CD4-positive, alpha-beta T cell (primary cell): ENCODE measurements at regions not wholly inside any gene's neighbourhood (a gene's known extent, or its start where the extent isn't known, plus 50 kb on each side); places are given as distances from the start of the nearest gene placed in this dataset.

Experiments
- ATAC-seq: fragments of 200-7000 bp; cut with Tn5 transposase; one replicate; pipeline ENCODE4 v1.10.0; 2022; ENCODE audit warnings: mild to moderate bottlenecking; ENCODE audit not compliant: poor library complexity
- CTCF ChIA-PET: fragments of 350-600 bp; sonication (Branson Sonifier 250); formaldehyde crosslinking; loops from one replicate; lab custom pipeline; 2021; ENCODE audit warnings: antibody characterized with exemption, inconsistent platforms; lab: Charles Lee
- POLR2A ChIA-PET: fragments of 350-600 bp; sonication (Branson Sonifier 250); formaldehyde crosslinking; loops from one replicate; lab custom pipeline; 2021; ENCODE audit warnings: antibody characterized with exemption, inconsistent platforms; lab: Charles Lee
- DNase-seq, 14 experiments: peaks; one replicate each; pipeline ENCODE4 v3.0.0-alpha.2; 2013 to 2020; ENCODE audit warnings: mixed read lengths in 2 of 14
- H3K27ac ChIP-seq, 2 donors: one replicate each; pipeline versions ENCODE4 v1.5.1 to v1.7.0; 2013; ENCODE audit warnings: low read length in 2 of 2, low read depth in 1 of 2, mild to moderate bottlenecking in 1 of 2
- H3K27me3 ChIP-seq, 2 experiments: 1 replicate in 1 of 2; 2 replicates in 1 of 2; pipeline versions ENCODE4 v1.6.1 to v1.7.0; 2013; ENCODE audit warnings: low read length in 2 of 2, control low read depth in 1 of 2, mild to moderate bottlenecking in 1 of 2, moderate library complexity in 1 of 2; ENCODE audit not compliant: insufficient read depth in 2 of 2, control insufficient read depth in 1 of 2
- H3K36me3 ChIP-seq: one replicate; pipeline ENCODE4 v1.6.1; 2013; ENCODE audit warnings: low read length, control low read depth; ENCODE audit not compliant: insufficient read depth
- H3K4me1 ChIP-seq: one replicate; pipeline ENCODE4 v1.6.1; 2013; ENCODE audit warnings: low read length, control low read depth; ENCODE audit not compliant: insufficient read depth
- H3K4me3 ChIP-seq: one replicate; pipeline ENCODE4 v1.5.1; 2013; ENCODE audit warnings: mild to moderate bottlenecking, low read length, moderate library complexity
- H3K9me3 ChIP-seq, 2 experiments: 1 replicate in 1 of 2; 2 replicates in 1 of 2; pipeline versions ENCODE4 v1.6.1 to v1.7.0; 2013; ENCODE audit warnings: low read length in 2 of 2, mild to moderate bottlenecking in 2 of 2, control low read depth in 1 of 2, moderate library complexity in 1 of 2; ENCODE audit not compliant: control insufficient read depth in 1 of 2, insufficient read depth in 1 of 2
- H3K27ac Mint-ChIP-seq: one replicate; pipeline ENCODE4 v1.8.0; 2020; ENCODE audit warnings: mixed read lengths
- H3K27me3 Mint-ChIP-seq: one replicate; pipeline ENCODE4 v1.8.0; 2021; ENCODE audit warnings: mixed read lengths
- H3K36me3 Mint-ChIP-seq: one replicate; pipeline ENCODE4 v1.8.0; 2021; ENCODE audit warnings: low read depth, mixed read lengths
- H3K4me1 Mint-ChIP-seq: one replicate; pipeline ENCODE4 v1.8.0; 2021; ENCODE audit warnings: low read depth, mixed read lengths
- H3K4me3 Mint-ChIP-seq: one replicate; pipeline ENCODE4 v1.8.0; 2020; ENCODE audit warnings: mild to moderate bottlenecking, mixed read lengths
- H3K9me3 Mint-ChIP-seq: one replicate; pipeline ENCODE4 v1.8.0; 2020; ENCODE audit warnings: mixed read lengths
- CTCF ChIP-seq: fragments of 200-600 bp; IDR thresholded peaks from one replicate; pipeline ENCODE4 v1.8.0; 2022; ENCODE audit warnings: antibody characterized with exemption, mild to moderate bottlenecking
- intact Hi-C, 2 experiments: fragments of 100-400 bp; cut with DNase I in 1 of 2; cut with micrococcal nuclease in 1 of 2; formaldehyde crosslinking; loops; one replicate each; pipeline versions ENCODE4 v1.15.1 to v1.9.0; 2023 to 2025; cut with DNase I, micrococcal nuclease

- no peaks in the 10 kb centered on the region for H3K27me3 ChIP-seq
- no peak for DNase-seq
- H3K4me3 ChIP-seq = no peak overlapping the region
- intact Hi-C loops = no loop called here
- ATAC-seq = no peak
- no peaks in the 10 kb centered on the region for H3K4me1 ChIP-seq
- Mint-ChIP-seq H3K36me3 (no peaks in the 10 kb centered on the region), H3K4me1 (no peaks in the 10 kb centered on the region), H3K27me3 (peaks cover 5% of the 10 kb centered on the region), H3K9me3 (peaks cover 5% of the 10 kb centered on the region), H3K27ac (no peak overlapping the region), H3K4me3 (no peak overlapping the region)
- POLR2A ChIA-PET = no interaction called here
- CTCF ChIA-PET = no interaction called here
- H3K27ac ChIP-seq = no peak overlapping the region
- no peaks in the 10 kb centered on the region for H3K9me3 ChIP-seq
- no peaks in the 10 kb centered on the region for H3K36me3 ChIP-seq
- no peak for TF ChIP-seq CTCF
These were observed 298.8 kb downstream of the TENT4A start for GRCh38 chr5:7012057-7012456.

GRCh38 chr5:7014611-7015010 lies 301.4 kb downstream of the TENT4A start:
- TF ChIP-seq CTCF = no peak
- peaks cover 10% of the 10 kb centered on the region for H3K9me3 Mint-ChIP-seq
- intact Hi-C loops = no loop called here

GRCh38 chr5:7015586-7016256 lies 302.5 kb downstream of the TENT4A start:
- peaks cover 14% of the 10 kb centered on the region for H3K9me3 Mint-ChIP-seq
- intact Hi-C loops = no loop called here
- no peak overlapping the region for H3K27ac ChIP-seq
- H3K9me3 ChIP-seq = peaks cover 4 to 5% of the 10 kb centered on the region in 2 experiments
- ChIA-PET CTCF (no interaction called here), POLR2A (no interaction called here)
- no peak overlapping the region for H3K4me3 ChIP-seq
- no peak overlapping the region for H3K4me3 Mint-ChIP-seq
- no peaks in the 10 kb centered on the region for H3K36me3 ChIP-seq
- ATAC-seq (no peak), DNase-seq (no peak)
- no peak for TF ChIP-seq CTCF
- no peaks in the 10 kb centered on the region for H3K4me1 Mint-ChIP-seq
- H3K27me3 ChIP-seq = no peaks in the 10 kb centered on the region
- H3K27ac Mint-ChIP-seq = no peak overlapping the region
- H3K27me3 Mint-ChIP-seq = peaks cover 5% of the 10 kb centered on the region
- no peaks in the 10 kb centered on the region for H3K36me3 Mint-ChIP-seq
- no peaks in the 10 kb centered on the region for H3K4me1 ChIP-seq

More at GRCh38 chr5:7014611-7015010, 301.4 kb downstream of the TENT4A start:
- DNase-seq (no peak), ATAC-seq (no peak)
- Histone ChIP-seq H3K9me3 (peaks cover 0 to 5% of the 10 kb centered on the region in 2 experiments), H3K4me3 (no peak overlapping the region), H3K27ac (no peak overlapping the region), H3K27me3 (no peaks in the 10 kb centered on the region), H3K36me3 (no peaks in the 10 kb centered on the region), H3K4me1 (no peaks in the 10 kb centered on the region)
- CTCF ChIA-PET = no interaction called here
- Mint-ChIP-seq H3K4me3 (no peak overlapping the region), H3K4me1 (no peaks in the 10 kb centered on the region), H3K27me3 (peaks cover 5% of the 10 kb centered on the region), H3K27ac (no peak overlapping the region), H3K36me3 (no peaks in the 10 kb centered on the region)
- POLR2A ChIA-PET = no interaction called here
